ENCODE measurements at regions not wholly inside any gene's neighbourhood (a gene's known extent, or its start where the extent isn't known, plus 50 kb on each side); places are given as distances from the start of the nearest gene placed in this dataset.

GRCh38 chr21:21898801-21899200 is 900.6 kb downstream of the NCAM2 start:
- TF ChIP-seq CTCF (IDR thresholded peaks at IDR 0.05): no peak
- TF ChIP-seq EZH2 (IDR thresholded peaks at IDR 0.05): no peak
- TF ChIP-seq EZH2phosphoT487 (IDR thresholded peaks at IDR 0.05): no peak

Data from neural progenitor cell (in vitro differentiated cells).